ENCODE measurements at regions not wholly inside any gene's neighbourhood (a gene's known extent, or its start where the extent isn't known, plus 50 kb on each side); places are given as distances from the start of the nearest gene placed in this dataset.

GRCh38 chr6:9938801-9939200 is 476.1 kb downstream of the TFAP2A start:
- no peak for DNase-seq (ENCODE audit: low read depth in 6 of 9, low spot score in 9 of 9)
- Histone ChIP-seq H3K36me3 (ENCODE audit: control insufficient read depth in 2 of 2, insufficient read depth in 2 of 2, low read length in 1 of 2) (no peaks in the 10 kb centered on the region), H3K4me1 (ENCODE audit: control insufficient read depth in 2 of 2, insufficient read depth in 2 of 2, low read length in 2 of 2) (no peaks in the 10 kb centered on the region), H3K9me3 (ENCODE audit: control insufficient read depth in 2 of 2, insufficient read depth in 1 of 2, low read length in 1 of 2) (peaks cover 0 to 9% of the 10 kb centered on the region in 2 donors), H3K27ac (ENCODE audit: low read depth in 1 of 2, low read length in 1 of 2) (no peak overlapping the region), H3K27me3 (ENCODE audit: control insufficient read depth in 2 of 2, insufficient read depth in 1 of 2, low read length in 1 of 2) (no peaks in the 10 kb centered on the region), H3K4me3 (ENCODE audit: low read length in 2 of 2) (no peak overlapping the region)
- WGBS, result 84% methylated on average over 7 of the region's 7 CpGs

GRCh38 chr6:9937031-9937763 is 477.7 kb downstream of the TFAP2A start:
- H3K9me3 ChIP-seq (ENCODE audit: control insufficient read depth in 2 of 2, insufficient read depth in 1 of 2, low read length in 1 of 2), result peaks cover 0 to 4% of the 10 kb centered on the region in 2 donors
- H3K4me3 ChIP-seq (ENCODE audit: low read length in 2 of 2), result no peak overlapping the region
- 89% methylated on average over 13 of the region's 13 CpGs for WGBS

GRCh38 chr6:9936551-9936950 is 478.3 kb downstream of the TFAP2A start:
- H3K4me1 ChIP-seq (ENCODE audit: control insufficient read depth in 2 of 2, insufficient read depth in 2 of 2, low read length in 2 of 2), result no peaks in the 10 kb centered on the region
- no peak overlapping the region for H3K27ac ChIP-seq (ENCODE audit: low read depth in 1 of 2, low read length in 1 of 2)
- DNase-seq (ENCODE audit: low read depth in 6 of 9, low spot score in 9 of 9), result no peak
- H3K36me3 ChIP-seq (ENCODE audit: control insufficient read depth in 2 of 2, insufficient read depth in 2 of 2, low read length in 1 of 2), result no peaks in the 10 kb centered on the region
- no peak overlapping the region for H3K4me3 ChIP-seq (ENCODE audit: low read length in 2 of 2)
- H3K27me3 ChIP-seq (ENCODE audit: control insufficient read depth in 2 of 2, insufficient read depth in 1 of 2, low read length in 1 of 2), result no peaks in the 10 kb centered on the region
- WGBS, result 82% methylated on average over 7 of the region's 7 CpGs
- H3K9me3 ChIP-seq (ENCODE audit: control insufficient read depth in 2 of 2, insufficient read depth in 1 of 2, low read length in 1 of 2), result no peaks in the 10 kb centered on the region

More at GRCh38 chr6:9937031-9937763, 477.7 kb downstream of the TFAP2A start:
- no peaks in the 10 kb centered on the region for H3K27me3 ChIP-seq (ENCODE audit: control insufficient read depth in 2 of 2, insufficient read depth in 1 of 2, low read length in 1 of 2)
- no peak overlapping the region for H3K27ac ChIP-seq (ENCODE audit: low read depth in 1 of 2, low read length in 1 of 2)
- no peaks in the 10 kb centered on the region for H3K4me1 ChIP-seq (ENCODE audit: control insufficient read depth in 2 of 2, insufficient read depth in 2 of 2, low read length in 2 of 2)
- DNase-seq (ENCODE audit: low read depth in 6 of 9, low spot score in 9 of 9), result no peak
- H3K36me3 ChIP-seq (ENCODE audit: control insufficient read depth in 2 of 2, insufficient read depth in 2 of 2, low read length in 1 of 2), result no peaks in the 10 kb centered on the region

GRCh38 chr6:9933677-9934076 is 481.2 kb downstream of the TFAP2A start:
- WGBS, result 93% methylated on average over 2 of the region's 2 CpGs
- Histone ChIP-seq H3K27me3 (ENCODE audit: control insufficient read depth in 2 of 2, insufficient read depth in 1 of 2, low read length in 1 of 2) (no peaks in the 10 kb centered on the region), H3K9me3 (ENCODE audit: control insufficient read depth in 2 of 2, insufficient read depth in 1 of 2, low read length in 1 of 2) (no peaks in the 10 kb centered on the region), H3K36me3 (ENCODE audit: control insufficient read depth in 2 of 2, insufficient read depth in 2 of 2, low read length in 1 of 2) (no peaks in the 10 kb centered on the region), H3K4me3 (ENCODE audit: low read length in 2 of 2) (no peak overlapping the region), H3K4me1 (ENCODE audit: control insufficient read depth in 2 of 2, insufficient read depth in 2 of 2, low read length in 2 of 2) (no peaks in the 10 kb centered on the region), H3K27ac (ENCODE audit: low read depth in 1 of 2, low read length in 1 of 2) (no peak overlapping the region)
- no peak for DNase-seq (ENCODE audit: low read depth in 6 of 9, low spot score in 9 of 9)

- H3K9me3 ChIP-seq (ENCODE audit: control insufficient read depth in 2 of 2, insufficient read depth in 1 of 2, low read length in 1 of 2), result no peaks in the 10 kb centered on the region
- no peak for DNase-seq (ENCODE audit: low read depth in 6 of 9, low spot score in 9 of 9)
- no peak overlapping the region for H3K27ac ChIP-seq (ENCODE audit: low read depth in 1 of 2, low read length in 1 of 2)
- H3K4me1 ChIP-seq (ENCODE audit: control insufficient read depth in 2 of 2, insufficient read depth in 2 of 2, low read length in 2 of 2), result no peaks in the 10 kb centered on the region
- H3K4me3 ChIP-seq (ENCODE audit: low read length in 2 of 2), result no peak overlapping the region
- H3K27me3 ChIP-seq (ENCODE audit: control insufficient read depth in 2 of 2, insufficient read depth in 1 of 2, low read length in 1 of 2), result no peaks in the 10 kb centered on the region
- H3K36me3 ChIP-seq (ENCODE audit: control insufficient read depth in 2 of 2, insufficient read depth in 2 of 2, low read length in 1 of 2), result no peaks in the 10 kb centered on the region
- 88% methylated on average over 1 of the region's 1 CpG for WGBS
These were observed 487.6 kb downstream of the TFAP2A start for GRCh38 chr6:9927275-9927674.

GRCh38 chr6:9924971-9925370 is 489.9 kb downstream of the TFAP2A start:
- Histone ChIP-seq H3K27ac (ENCODE audit: low read depth in 1 of 2, low read length in 1 of 2) (no peak overlapping the region), H3K4me1 (ENCODE audit: control insufficient read depth in 2 of 2, insufficient read depth in 2 of 2, low read length in 2 of 2) (no peaks in the 10 kb centered on the region), H3K27me3 (ENCODE audit: control insufficient read depth in 2 of 2, insufficient read depth in 1 of 2, low read length in 1 of 2) (no peaks in the 10 kb centered on the region), H3K36me3 (ENCODE audit: control insufficient read depth in 2 of 2, insufficient read depth in 2 of 2, low read length in 1 of 2) (no peaks in the 10 kb centered on the region), H3K9me3 (ENCODE audit: control insufficient read depth in 2 of 2, insufficient read depth in 1 of 2, low read length in 1 of 2) (no peaks in the 10 kb centered on the region), H3K4me3 (ENCODE audit: low read length in 2 of 2) (no peak overlapping the region)
- no peak for DNase-seq (ENCODE audit: low read depth in 6 of 9, low spot score in 9 of 9)
- 85% methylated on average over 7 of the region's 7 CpGs for WGBS

GRCh38 chr6:9921366-9921765 is 493.5 kb downstream of the TFAP2A start:
- no peak overlapping the region for H3K27ac ChIP-seq (ENCODE audit: low read depth in 1 of 2, low read length in 1 of 2)
- H3K4me1 ChIP-seq (ENCODE audit: control insufficient read depth in 2 of 2, insufficient read depth in 2 of 2, low read length in 2 of 2), result no peaks in the 10 kb centered on the region
- WGBS, result 97% methylated on average over 3 of the region's 3 CpGs

GRCh38 chr6:9914951-9915350 is 499.9 kb downstream of the TFAP2A start:
- Histone ChIP-seq H3K4me3 (ENCODE audit: low read length in 2 of 2) (no peak overlapping the region), H3K36me3 (ENCODE audit: control insufficient read depth in 2 of 2, insufficient read depth in 2 of 2, low read length in 1 of 2) (no peaks in the 10 kb centered on the region), H3K27ac (ENCODE audit: low read depth in 1 of 2, low read length in 1 of 2) (no peak overlapping the region), H3K9me3 (ENCODE audit: control insufficient read depth in 2 of 2, insufficient read depth in 1 of 2, low read length in 1 of 2) (no peaks in the 10 kb centered on the region), H3K4me1 (ENCODE audit: control insufficient read depth in 2 of 2, insufficient read depth in 2 of 2, low read length in 2 of 2) (no peaks in the 10 kb centered on the region), H3K27me3 (ENCODE audit: control insufficient read depth in 2 of 2, insufficient read depth in 1 of 2, low read length in 1 of 2) (no peaks in the 10 kb centered on the region)
- DNase-seq (ENCODE audit: low read depth in 6 of 9, low spot score in 9 of 9), result no peak
- 91% methylated on average over 5 of the region's 5 CpGs for WGBS

More at GRCh38 chr6:9921366-9921765, 493.5 kb downstream of the TFAP2A start:
- Histone ChIP-seq H3K36me3 (ENCODE audit: control insufficient read depth in 2 of 2, insufficient read depth in 2 of 2, low read length in 1 of 2) (no peaks in the 10 kb centered on the region), H3K9me3 (ENCODE audit: control insufficient read depth in 2 of 2, insufficient read depth in 1 of 2, low read length in 1 of 2) (no peaks in the 10 kb centered on the region), H3K27me3 (ENCODE audit: control insufficient read depth in 2 of 2, insufficient read depth in 1 of 2, low read length in 1 of 2) (no peaks in the 10 kb centered on the region), H3K4me3 (ENCODE audit: low read length in 2 of 2) (no peak overlapping the region)
- no peak for DNase-seq (ENCODE audit: low read depth in 6 of 9, low spot score in 9 of 9)

GRCh38 chr6:9901376-9901775 is 513.5 kb downstream of the TFAP2A start:
- H3K4me1 ChIP-seq (ENCODE audit: control insufficient read depth in 2 of 2, insufficient read depth in 2 of 2, low read length in 2 of 2), result no peaks in the 10 kb centered on the region
- WGBS, result 90% methylated on average over 1 of the region's 1 CpG

More at GRCh38 chr6:9901376-9901775, 513.5 kb downstream of the TFAP2A start:
- H3K9me3 ChIP-seq (ENCODE audit: control insufficient read depth in 2 of 2, insufficient read depth in 1 of 2, low read length in 1 of 2), result no peaks in the 10 kb centered on the region
- H3K27ac ChIP-seq (ENCODE audit: low read depth in 1 of 2, low read length in 1 of 2), result no peak overlapping the region
- DNase-seq (ENCODE audit: low read depth in 6 of 9, low spot score in 9 of 9), result no peak
- no peaks in the 10 kb centered on the region for H3K36me3 ChIP-seq (ENCODE audit: control insufficient read depth in 2 of 2, insufficient read depth in 2 of 2, low read length in 1 of 2)
- no peaks in the 10 kb centered on the region for H3K27me3 ChIP-seq (ENCODE audit: control insufficient read depth in 2 of 2, insufficient read depth in 1 of 2, low read length in 1 of 2)
- H3K4me3 ChIP-seq (ENCODE audit: low read length in 2 of 2), result no peak overlapping the region

Data from thymus (tissue), 11 donors.